GM23338 (cell line): ENCODE measurements at regions not wholly inside any gene's neighbourhood (a gene's known extent, or its start where the extent isn't known, plus 50 kb on each side); places are given as distances from the start of the nearest gene placed in this dataset.

Source experiments
- EZH2 ChIP-seq: fragments of 200-600 bp; sonication (generic); IDR thresholded peaks from one replicate; pipeline ENCODE4 v1.8.0; 2017; ENCODE audit warnings: antibody characterized with exemption, mild to moderate bottlenecking, low read depth; ENCODE audit not compliant: unreplicated experiment
- EZH2phosphoT487 ChIP-seq: fragments of 200-600 bp; sonication (generic); IDR thresholded peaks from one replicate; pipeline ENCODE4 v1.8.1; 2018; ENCODE audit warnings: antibody characterized with exemption; ENCODE audit not compliant: unreplicated experiment
- JUNB ChIP-seq: IDR thresholded peaks from one replicate; pipeline ENCODE4 v1.6.1; 2016; ENCODE audit warnings: antibody characterized with exemption; ENCODE audit not compliant: unreplicated experiment
- STAT1 ChIP-seq: IDR thresholded peaks from one replicate; pipeline ENCODE4 v1.6.1; 2016; ENCODE audit warnings: antibody characterized with exemption; ENCODE audit not compliant: unreplicated experiment
- ZNF114 ChIP-seq: fragments of 250-450 bp; sonication (Bioruptor Pico); IDR thresholded peaks from 2 replicates; pipeline ENCODE4 v1.5.0; 2020; ENCODE audit warnings: mild to moderate bottlenecking, moderate library complexity
- TF ChIP-seq, protein P1 (sequence below), 2 experiments: fragments of 200-600 bp in 1 of 2; sonication (generic) in 1 of 2; conservative IDR thresholded peaks; 2 replicates each; pipeline versions ENCODE4 v1.5.1 to v1.6.1; 2016 to 2017; ENCODE audit warnings: antibody characterized with exemption in 2 of 2, low read depth in 2 of 2, mild to moderate bottlenecking in 2 of 2, moderate library complexity in 1 of 2

GRCh38 chr5:153187503-153187902 lies 303.0 kb upstream of the GRIA1 start:
- TF ChIP-seq JUNB (no peak), EZH2 (no peak), STAT1 (no peak), EZH2phosphoT487 (no peak), ZNF114 (CRISPR knock-in tag) (no peak)
- TF ChIP-seq, protein P1, sequence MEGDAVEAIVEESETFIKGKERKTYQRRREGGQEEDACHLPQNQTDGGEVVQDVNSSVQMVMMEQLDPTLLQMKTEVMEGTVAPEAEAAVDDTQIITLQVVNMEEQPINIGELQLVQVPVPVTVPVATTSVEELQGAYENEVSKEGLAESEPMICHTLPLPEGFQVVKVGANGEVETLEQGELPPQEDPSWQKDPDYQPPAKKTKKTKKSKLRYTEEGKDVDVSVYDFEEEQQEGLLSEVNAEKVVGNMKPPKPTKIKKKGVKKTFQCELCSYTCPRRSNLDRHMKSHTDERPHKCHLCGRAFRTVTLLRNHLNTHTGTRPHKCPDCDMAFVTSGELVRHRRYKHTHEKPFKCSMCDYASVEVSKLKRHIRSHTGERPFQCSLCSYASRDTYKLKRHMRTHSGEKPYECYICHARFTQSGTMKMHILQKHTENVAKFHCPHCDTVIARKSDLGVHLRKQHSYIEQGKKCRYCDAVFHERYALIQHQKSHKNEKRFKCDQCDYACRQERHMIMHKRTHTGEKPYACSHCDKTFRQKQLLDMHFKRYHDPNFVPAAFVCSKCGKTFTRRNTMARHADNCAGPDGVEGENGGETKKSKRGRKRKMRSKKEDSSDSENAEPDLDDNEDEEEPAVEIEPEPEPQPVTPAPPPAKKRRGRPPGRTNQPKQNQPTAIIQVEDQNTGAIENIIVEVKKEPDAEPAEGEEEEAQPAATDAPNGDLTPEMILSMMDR (conservative IDR thresholded peaks at IDR 0.05; ENCODE audit: low read depth in 2 of 2) = no peak
